Astrocyte (in vitro differentiated cells and primary cell): ENCODE measurements at regions not wholly inside any gene's neighbourhood (a gene's known extent, or its start where the extent isn't known, plus 50 kb on each side); places are given as distances from the start of the nearest gene placed in this dataset.

Experiments
- DNase-seq: peaks from one replicate; pipeline ENCODE4 v3.0.0-alpha.2; 2010; ENCODE audit warnings: low read depth
- FAIRE-seq: peaks from 2 replicates; lab custom pipeline; 2011; peaks lifted over from hg19 to GRCh38; lab: Jason Lieb, UNC
- H2AFZ ChIP-seq: 2 replicates; pipeline ENCODE4 v1.6.0; 2012; ENCODE audit warnings: low read depth, low read length, inconsistent platforms
- H3K27ac ChIP-seq: 2 replicates; pipeline ENCODE4 v1.5.1; 2011; ENCODE audit warnings: low read depth, low read length, inconsistent platforms
- H3K27me3 ChIP-seq: 2 replicates; pipeline ENCODE4 v1.6.0; 2011; ENCODE audit warnings: low read length, inconsistent platforms; ENCODE audit not compliant: insufficient read depth
- H3K36me3 ChIP-seq: 2 replicates; pipeline ENCODE4 v1.5.1; 2011; ENCODE audit warnings: low read length, inconsistent platforms; ENCODE audit not compliant: insufficient read depth
- H3K4me1 ChIP-seq: 2 replicates; pipeline ENCODE4 v1.5.1; 2011; ENCODE audit warnings: low read length, inconsistent platforms; ENCODE audit not compliant: insufficient read depth
- H3K4me2 ChIP-seq: 2 replicates; pipeline ENCODE4 v1.6.0; 2012; ENCODE audit warnings: low read length, inconsistent platforms
- H3K4me3 ChIP-seq: 2 replicates; pipeline ENCODE4 v1.5.1; 2011; ENCODE audit warnings: low read depth, mild to moderate bottlenecking, low read length, inconsistent platforms; ENCODE audit not compliant: insufficient read depth
- H3K79me2 ChIP-seq: 2 replicates; pipeline ENCODE4 v1.6.0; 2012; ENCODE audit warnings: mild to moderate bottlenecking, low read length, inconsistent platforms; ENCODE audit not compliant: insufficient read depth
- H3K9ac ChIP-seq: 2 replicates; pipeline ENCODE4 v1.6.0; 2012; ENCODE audit warnings: mild to moderate bottlenecking, low read length, inconsistent platforms
- H3K9me3 ChIP-seq: 2 replicates; pipeline ENCODE4 v1.5.1; 2012; ENCODE audit warnings: low read depth, mild to moderate bottlenecking, low read length, inconsistent platforms; ENCODE audit not compliant: insufficient read depth
- H4K20me1 ChIP-seq: 2 replicates; pipeline ENCODE4 v1.6.0; 2012; ENCODE audit warnings: low read length, inconsistent platforms; ENCODE audit not compliant: insufficient read depth
- H3K27ac Mint-ChIP-seq: one replicate; pipeline ENCODE4 v1.8.0; 2021; ENCODE audit warnings: mild to moderate bottlenecking, mixed read lengths; ENCODE audit not compliant: unreplicated experiment
- H3K27me3 Mint-ChIP-seq: one replicate; pipeline ENCODE4 v1.8.0; 2021; ENCODE audit warnings: low read depth, mixed read lengths; ENCODE audit not compliant: unreplicated experiment
- H3K36me3 Mint-ChIP-seq: one replicate; pipeline ENCODE4 v1.8.0; 2021; ENCODE audit warnings: low read depth, mixed read lengths; ENCODE audit not compliant: unreplicated experiment
- H3K4me1 Mint-ChIP-seq: one replicate; pipeline ENCODE4 v1.8.0; 2021; ENCODE audit warnings: low read depth, mixed read lengths; ENCODE audit not compliant: unreplicated experiment
- H3K4me3 Mint-ChIP-seq: one replicate; pipeline ENCODE4 v1.8.0; 2021; ENCODE audit warnings: mild to moderate bottlenecking, moderate library complexity, mixed read lengths; ENCODE audit not compliant: unreplicated experiment
- H3K9me3 Mint-ChIP-seq: one replicate; pipeline ENCODE4 v1.8.0; 2021; ENCODE audit warnings: mild to moderate bottlenecking, mixed read lengths; ENCODE audit not compliant: unreplicated experiment
- CTCF ChIP-seq: IDR thresholded peaks from 2 replicates; pipeline ENCODE4 v1.5.1; 2011; ENCODE audit warnings: low read depth, mild to moderate bottlenecking, inconsistent platforms, low read length, moderate library complexity; ENCODE audit not compliant: insufficient read depth
- EZH2 ChIP-seq: IDR thresholded peaks from 2 replicates; pipeline ENCODE4 v1.6.1; 2012; ENCODE audit warnings: mild to moderate bottlenecking, low read length, inconsistent platforms; ENCODE audit not compliant: insufficient read depth

GRCh38 chr16:6068063-6068462, 970.5 kb upstream of the EEF2KMT start:
- no peak overlapping the region for H2AFZ ChIP-seq
- peaks cover 3% of the 10 kb centered on the region for H3K4me1 Mint-ChIP-seq
- no peaks in the 10 kb centered on the region for H4K20me1 ChIP-seq
- H3K36me3 ChIP-seq: no peaks in the 10 kb centered on the region
- peaks cover 4% of the 10 kb centered on the region for H3K9me3 Mint-ChIP-seq
- no peak overlapping the region for H3K27ac ChIP-seq
- H3K36me3 Mint-ChIP-seq: no peaks in the 10 kb centered on the region
- FAIRE-seq (no peak), DNase-seq (no peak)
- H3K4me3 Mint-ChIP-seq: no peak overlapping the region
- no peak for TF ChIP-seq EZH2
- TF ChIP-seq CTCF: no peak
- no peaks in the 10 kb centered on the region for H3K27me3 ChIP-seq
- H3K9me3 ChIP-seq: no peaks in the 10 kb centered on the region
- H3K4me3 ChIP-seq: no peak overlapping the region
- no peak overlapping the region for H3K9ac ChIP-seq
- no peaks in the 10 kb centered on the region for H3K27me3 Mint-ChIP-seq
- H3K4me1 ChIP-seq: no peaks in the 10 kb centered on the region
- H3K4me2 ChIP-seq: no peak overlapping the region
- H3K27ac Mint-ChIP-seq: no peak overlapping the region
- H3K79me2 ChIP-seq: no peaks in the 10 kb centered on the region

- no peaks in the 10 kb centered on the region for H3K27me3 Mint-ChIP-seq
- TF ChIP-seq EZH2 (no peak), CTCF (no peak)
- FAIRE-seq: no peak
- H3K36me3 ChIP-seq: no peaks in the 10 kb centered on the region
- no peaks in the 10 kb centered on the region for H3K79me2 ChIP-seq
- no peaks in the 10 kb centered on the region for H3K4me1 ChIP-seq
- no peak overlapping the region for H2AFZ ChIP-seq
- peaks cover 1% of the 10 kb centered on the region for H3K9me3 Mint-ChIP-seq
- H3K9ac ChIP-seq: no peak overlapping the region
- no peak overlapping the region for H3K4me3 Mint-ChIP-seq
- H3K4me1 Mint-ChIP-seq: peaks cover 3% of the 10 kb centered on the region
- no peak overlapping the region for H3K27ac ChIP-seq
- no peaks in the 10 kb centered on the region for H3K9me3 ChIP-seq
- H3K27ac Mint-ChIP-seq: no peak overlapping the region
- no peaks in the 10 kb centered on the region for H3K27me3 ChIP-seq
- no peak for DNase-seq
- H3K36me3 Mint-ChIP-seq: no peaks in the 10 kb centered on the region
- no peak overlapping the region for H3K4me3 ChIP-seq
- H3K4me2 ChIP-seq: no peak overlapping the region
- H4K20me1 ChIP-seq: no peaks in the 10 kb centered on the region
Measured at GRCh38 chr16:6066652-6067051, 969.1 kb upstream of the EEF2KMT start.

GRCh38 chr16:6063526-6063925, 965.9 kb upstream of the EEF2KMT start:
- Histone ChIP-seq H3K4me1 (no peaks in the 10 kb centered on the region), H4K20me1 (no peaks in the 10 kb centered on the region), H3K27me3 (no peaks in the 10 kb centered on the region), H3K9me3 (no peaks in the 10 kb centered on the region), H2AFZ (no peak overlapping the region), H3K9ac (no peak overlapping the region), H3K79me2 (no peaks in the 10 kb centered on the region), H3K27ac (no peak overlapping the region), H3K4me2 (no peak overlapping the region), H3K36me3 (no peaks in the 10 kb centered on the region), H3K4me3 (no peak overlapping the region)
- DNase-seq (no peak), FAIRE-seq (no peak)
- TF ChIP-seq EZH2: no peak
- no peak for TF ChIP-seq CTCF
- Mint-ChIP-seq H3K4me1 (peaks cover 3% of the 10 kb centered on the region), H3K9me3 (peaks cover 1% of the 10 kb centered on the region), H3K27ac (no peak overlapping the region), H3K27me3 (peaks cover 2% of the 10 kb centered on the region), H3K36me3 (no peaks in the 10 kb centered on the region), H3K4me3 (no peak overlapping the region)
